Hepatocyte (in vitro differentiated cells): ENCODE measurements at regions not wholly inside any gene's neighbourhood (a gene's known extent, or its start where the extent isn't known, plus 50 kb on each side); places are given as distances from the start of the nearest gene placed in this dataset.

ENCODE experiments used
- CTCF ChIP-seq: fragments of 200-600 bp; sonication (generic); IDR thresholded peaks from 2 replicates; pipeline ENCODE4 v1.5.1; 2016; ENCODE audit warnings: antibody characterized with exemption, mild to moderate bottlenecking; ENCODE audit not compliant: poor library complexity
- EZH2 ChIP-seq: fragments of 200-600 bp; sonication (generic); IDR thresholded peaks from 2 replicates; pipeline ENCODE4 v1.6.1; 2016; ENCODE audit warnings: antibody characterized with exemption, mild to moderate bottlenecking, borderline replicate concordance
- EZH2phosphoT487 ChIP-seq: fragments of 200-600 bp; sonication (generic); IDR thresholded peaks from one replicate; pipeline ENCODE4 v1.6.1; 2018; ENCODE audit warnings: antibody characterized with exemption, mild to moderate bottlenecking, low read depth, moderate library complexity; ENCODE audit not compliant: unreplicated experiment, severe bottlenecking

- no peak for TF ChIP-seq EZH2
- TF ChIP-seq CTCF, result no peak
- no peak for TF ChIP-seq EZH2phosphoT487
Measured at GRCh38 chr4:83732114-83732635, 196.3 kb downstream of the GPAT3 start.
